D341Med (cell line): ENCODE measurements at regions not wholly inside any gene's neighbourhood (a gene's known extent, or its start where the extent isn't known, plus 50 kb on each side); places are given as distances from the start of the nearest gene placed in this dataset.
"Not testable (repeated sequence)": the region's sequence is repeated elsewhere in the genome, so short reads cannot be mapped to it uniquely, and the experiment has no call there.

Experiments
- DNase-seq: peaks from one replicate; pipeline ENCODE4 v3.0.0; 2012; ENCODE audit warnings: low spot score

DNA sequence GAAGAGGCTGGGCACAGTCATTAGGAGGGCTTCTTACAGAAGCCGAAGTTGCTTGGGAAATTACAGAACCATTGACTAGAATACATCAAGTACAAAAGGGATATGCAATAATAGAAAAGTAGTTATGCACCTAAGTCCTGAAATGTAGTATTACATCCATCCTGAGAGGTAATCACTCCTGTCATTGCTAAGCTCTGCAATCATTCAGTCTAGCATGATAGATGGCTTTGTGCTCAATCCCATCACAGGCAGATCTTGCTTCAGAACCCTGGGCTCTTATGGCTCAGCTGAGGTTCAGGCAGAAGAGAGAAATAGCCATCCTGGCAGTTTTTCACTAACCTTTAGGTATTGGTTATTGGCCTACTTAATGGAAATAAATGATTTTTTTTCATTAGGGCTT is 231.7 kb upstream of the AFF2 start:
- DNase-seq: peak; percentile 17

DNA sequence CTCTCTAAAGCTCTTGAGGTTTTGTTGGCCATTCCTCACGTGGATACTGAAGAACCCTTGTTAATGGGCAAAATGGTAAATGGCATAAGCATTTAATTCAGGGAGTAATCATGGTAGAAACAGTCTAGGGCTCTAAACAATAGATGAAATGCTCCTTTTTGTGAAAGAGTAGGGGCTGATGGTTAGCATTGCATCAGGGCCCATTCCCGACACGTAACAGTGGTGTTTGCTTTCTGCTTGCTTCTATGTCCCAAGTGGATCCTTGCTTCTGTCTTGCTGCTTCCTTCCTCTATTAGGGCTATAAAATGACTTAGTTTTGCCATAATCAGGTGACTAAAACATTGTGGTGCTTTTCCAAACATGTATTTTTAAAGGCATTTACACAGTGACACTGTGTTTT is 230.9 kb upstream of the AFF2 start:
- DNase-seq: no peak

DNA sequence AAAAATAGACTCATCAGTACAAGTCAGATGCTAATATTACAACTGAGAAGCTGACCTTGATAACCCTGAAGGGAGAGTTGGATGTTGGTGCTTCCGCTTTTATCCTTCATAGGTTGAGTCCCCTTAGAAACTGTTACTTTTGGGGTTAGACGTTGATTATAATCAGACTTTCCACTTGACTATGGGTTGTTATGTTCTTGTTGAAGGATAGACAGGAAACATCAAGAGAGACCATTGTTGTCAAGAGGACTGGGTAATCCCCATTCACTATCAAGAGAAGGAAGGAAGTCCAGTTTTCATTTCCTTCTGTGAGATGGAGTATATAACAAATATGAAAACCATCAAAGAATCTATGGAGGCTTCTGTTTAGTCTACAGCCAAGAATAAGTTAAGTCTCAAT is 229.9 kb upstream of the AFF2 start:
- DNase-seq: no peak

DNA sequence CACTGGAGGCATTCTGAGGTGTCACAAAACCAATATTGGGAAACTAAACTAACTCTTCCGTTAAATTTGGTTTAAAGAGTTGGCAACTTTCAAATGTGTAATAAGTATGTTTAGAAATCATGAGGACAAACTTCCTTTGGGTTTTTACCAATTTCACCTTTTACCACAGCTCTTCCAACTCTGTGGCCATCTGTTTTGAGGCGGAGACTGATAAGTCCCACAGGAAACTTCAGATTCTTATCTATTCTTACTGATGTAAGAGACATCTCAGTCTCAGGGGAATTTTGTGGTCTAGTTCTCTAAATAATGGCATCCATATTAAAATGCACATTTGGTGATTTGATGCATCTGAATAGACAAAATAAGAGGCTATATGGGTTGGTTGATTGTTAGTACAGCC is 229.2 kb upstream of the AFF2 start:
- DNase-seq: no peak

DNA sequence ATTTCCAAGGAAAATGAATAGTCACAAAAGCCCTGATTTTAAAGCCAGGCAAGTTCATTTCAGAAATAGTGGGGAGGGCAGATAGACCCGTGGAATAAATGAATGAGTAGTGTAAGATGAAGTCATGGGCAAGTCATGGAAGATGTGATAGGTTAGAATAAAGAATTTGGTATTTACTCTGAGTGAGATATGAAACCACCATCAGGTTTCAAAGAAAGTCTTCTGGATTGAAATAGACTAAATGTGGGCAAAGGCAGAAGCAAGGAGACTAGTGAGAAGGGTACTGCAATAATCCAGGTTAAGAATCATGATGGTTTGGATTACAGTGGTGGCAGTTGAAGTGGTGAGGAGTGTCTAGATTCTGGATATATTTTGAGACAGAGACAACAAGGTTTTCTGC is 218.5 kb upstream of the AFF2 start:
- no peak for DNase-seq

DNA sequence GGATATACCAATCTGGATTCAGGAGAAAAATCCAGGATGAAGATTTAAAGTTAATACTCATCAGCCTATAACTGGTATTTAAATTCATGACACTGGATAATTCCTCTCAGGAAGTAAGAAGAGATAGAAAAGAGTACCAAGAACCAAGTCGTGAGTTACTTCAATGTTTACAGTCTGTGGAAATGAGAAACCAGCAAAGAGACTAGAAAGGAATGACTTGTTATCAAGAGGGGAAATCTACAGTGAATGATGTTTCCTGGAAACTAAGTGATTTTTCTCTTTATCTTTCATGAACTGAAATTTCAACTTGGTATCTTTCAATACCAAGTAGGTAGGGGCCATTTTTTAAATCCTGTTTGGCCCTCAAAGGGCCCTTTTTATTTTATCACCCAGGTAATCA is 217.9 kb upstream of the AFF2 start:
- DNase-seq: no peak

DNA sequence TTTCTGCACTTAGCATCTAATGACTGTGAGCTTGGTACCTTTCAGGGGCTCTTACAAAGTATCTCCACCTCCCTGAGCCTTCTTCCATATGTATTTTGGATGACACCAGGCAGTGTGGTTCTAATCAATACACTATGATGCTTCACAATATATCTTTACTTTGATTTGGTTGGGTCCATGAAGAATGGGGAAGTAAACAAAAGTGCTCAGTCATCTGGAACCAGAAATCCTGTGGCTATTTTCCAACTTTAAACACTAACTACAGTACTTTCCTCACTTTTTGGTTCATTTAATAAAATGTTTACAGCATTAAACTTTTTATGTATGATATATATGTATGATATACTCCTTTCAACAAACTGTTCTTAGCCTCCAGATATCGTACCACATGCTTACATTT is 216.4 kb upstream of the AFF2 start:
- no peak for DNase-seq

DNA sequence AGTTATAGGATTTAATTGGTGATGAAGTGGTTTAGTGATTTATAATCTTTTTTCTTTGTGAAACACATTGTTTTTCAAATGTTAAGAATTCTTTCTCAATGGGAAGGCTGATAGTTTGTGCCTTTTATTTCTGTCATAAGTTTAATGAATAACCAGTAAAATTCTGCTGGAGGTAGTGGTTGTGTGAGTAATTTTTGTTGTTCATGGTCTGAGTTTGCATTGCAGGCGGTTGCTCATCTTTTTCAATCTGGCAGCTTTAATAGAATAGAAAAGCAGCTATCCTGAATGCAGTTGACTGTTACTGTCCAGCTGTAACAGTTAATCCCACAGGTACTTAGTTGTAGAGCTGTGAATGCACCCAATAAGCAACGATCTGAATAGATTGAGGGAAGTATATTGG is 215.6 kb upstream of the AFF2 start:
- no peak for DNase-seq

DNA sequence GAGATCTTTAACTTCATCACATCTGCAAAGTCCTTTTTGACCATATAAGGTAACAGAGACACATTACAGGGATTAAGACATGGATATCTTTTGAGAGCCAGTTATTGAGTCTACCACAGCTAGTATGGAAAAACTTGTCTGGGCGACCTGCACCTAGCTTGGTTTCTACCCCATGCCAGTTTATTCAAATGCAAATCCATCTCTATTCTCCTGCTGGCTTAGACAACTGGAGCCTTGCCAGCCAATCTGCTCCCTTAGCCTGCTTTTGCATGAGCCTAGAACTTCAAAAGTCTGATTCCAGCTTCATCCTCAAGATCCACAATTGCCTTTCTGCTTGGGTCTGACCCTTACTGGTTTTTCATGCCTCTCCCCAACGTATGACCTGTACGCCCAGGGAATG is 212.0 kb upstream of the AFF2 start:
- no peak for DNase-seq

DNA sequence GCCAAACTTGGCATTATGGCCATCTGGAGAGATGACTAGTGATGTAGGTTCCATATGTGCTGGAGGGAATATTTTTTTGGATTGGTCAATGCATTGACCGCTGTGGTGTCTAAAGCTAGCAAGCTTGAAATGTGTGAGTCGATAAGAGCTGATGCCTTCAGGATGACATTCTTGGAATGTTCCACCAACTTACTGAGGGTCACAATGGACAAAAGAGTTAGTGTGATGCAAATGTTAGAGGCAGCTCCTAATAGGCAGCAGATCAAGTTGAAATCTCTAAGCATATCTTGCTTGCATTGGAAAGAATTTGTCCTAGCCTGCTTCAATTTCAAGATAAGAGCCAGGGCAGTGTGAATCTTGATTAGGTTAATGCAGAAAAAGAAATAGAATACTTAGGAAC is 210.4 kb upstream of the AFF2 start:
- no peak for DNase-seq

DNA sequence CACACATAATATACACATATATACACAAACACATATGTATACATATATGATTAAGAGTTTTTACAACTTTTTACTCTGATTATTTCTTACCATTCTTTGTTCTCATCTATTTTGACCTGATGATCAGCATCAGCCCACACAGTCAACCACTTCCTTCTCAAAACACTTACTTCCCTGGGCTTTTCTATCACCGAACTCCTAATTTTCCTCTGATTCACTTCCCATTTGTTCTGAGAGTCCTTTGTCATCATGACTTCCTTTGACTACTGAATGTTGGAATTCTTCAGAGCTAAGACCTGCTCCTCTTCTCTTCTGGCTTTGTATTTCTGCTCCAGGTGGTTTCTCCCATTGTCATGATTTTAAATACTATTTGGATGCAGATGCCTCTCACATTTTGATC is 209.5 kb upstream of the AFF2 start:
- DNase-seq: no peak

DNA sequence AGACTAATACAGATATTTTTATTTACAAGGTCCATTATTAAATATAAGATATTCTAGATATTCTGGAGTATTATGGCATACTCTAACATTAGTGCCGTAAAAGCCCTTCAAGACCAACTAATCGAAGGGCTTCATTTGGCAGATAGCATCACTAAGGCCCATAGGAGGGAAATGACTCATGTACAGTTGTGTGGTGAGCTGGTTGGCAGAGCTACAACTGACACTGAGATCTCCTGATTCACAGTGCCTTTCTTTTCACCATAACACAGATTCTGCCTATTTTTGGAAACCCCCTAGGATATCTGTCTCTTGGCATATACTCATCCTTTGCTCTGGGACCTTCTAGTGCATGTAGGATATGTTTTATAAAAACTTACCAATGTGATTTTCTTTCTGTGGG is 201.7 kb upstream of the AFF2 start:
- no peak for DNase-seq

DNA sequence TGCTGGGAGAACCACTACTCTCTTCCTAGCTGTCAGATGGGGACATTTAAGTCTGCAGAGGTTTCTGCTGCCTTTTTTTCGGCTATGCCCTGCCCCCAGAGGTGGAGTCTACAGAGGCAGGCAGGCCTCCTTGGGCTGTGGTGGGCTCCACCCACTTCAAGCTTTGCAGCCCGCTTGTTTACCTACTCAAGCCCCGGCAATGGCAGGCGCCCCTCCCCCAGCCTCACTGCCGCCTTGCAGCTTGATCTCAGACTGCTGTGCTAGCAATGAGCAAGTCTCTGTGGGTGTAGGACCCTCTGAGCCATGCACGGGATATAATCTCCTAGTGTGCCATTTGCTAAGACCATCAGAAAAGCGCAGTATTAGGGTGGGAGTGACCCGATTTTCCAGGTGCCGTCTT is 195.2 kb upstream of the AFF2 start:
- not testable (repeated sequence) for DNase-seq

DNA sequence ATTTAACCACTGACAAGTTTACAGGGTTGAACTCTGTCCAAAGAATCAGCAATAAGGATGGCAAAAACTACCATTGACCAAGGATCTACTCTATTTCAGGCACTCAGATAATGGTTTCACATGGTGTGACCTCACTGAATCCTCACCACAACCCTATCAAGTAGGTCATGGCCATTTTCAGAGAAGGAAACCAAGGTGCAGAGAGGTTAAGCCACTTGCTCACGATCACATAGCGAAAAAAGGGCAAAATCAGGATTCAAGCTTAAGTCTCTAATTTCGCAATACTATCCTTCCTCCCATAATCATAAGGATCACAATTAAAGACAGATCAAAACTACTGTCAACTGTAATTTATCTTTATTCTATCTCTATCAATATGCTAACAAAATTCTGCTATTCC is 191.0 kb upstream of the AFF2 start:
- DNase-seq: no peak

DNA sequence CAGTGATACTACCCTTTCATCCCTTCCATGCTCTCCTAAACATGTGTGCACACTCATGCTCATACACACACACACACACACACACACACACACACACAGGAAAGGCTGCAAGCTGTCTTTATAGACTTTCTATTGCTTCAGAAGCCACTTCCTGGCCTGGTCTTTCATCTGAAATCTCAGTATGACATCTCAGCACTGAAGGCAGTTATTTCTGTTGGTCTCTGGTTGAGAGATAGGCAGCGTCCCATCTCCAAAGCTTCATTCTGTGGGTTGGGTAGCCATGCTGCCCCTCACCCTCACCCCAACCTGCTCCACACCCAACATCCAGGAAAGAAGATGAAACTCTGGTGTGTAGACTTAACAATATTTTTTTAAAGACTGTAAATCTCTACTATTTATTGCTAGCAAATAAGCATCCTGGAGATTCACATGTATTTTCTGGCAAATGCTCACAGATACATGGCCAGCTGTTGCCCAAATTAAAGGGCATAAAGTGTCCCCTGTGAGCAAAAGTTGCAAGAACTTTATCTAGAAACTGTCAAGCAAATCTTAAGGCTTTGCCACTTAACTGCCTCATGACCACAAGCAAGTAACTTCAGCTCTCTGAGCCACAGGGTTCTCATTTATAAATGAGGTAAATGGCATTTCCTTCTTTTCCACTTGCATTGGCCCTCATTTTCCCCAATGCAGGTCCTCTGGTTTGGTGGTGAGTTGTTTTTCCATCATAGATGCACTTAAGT is 189.8 kb upstream of the AFF2 start:
- DNase-seq: no peak

DNA sequence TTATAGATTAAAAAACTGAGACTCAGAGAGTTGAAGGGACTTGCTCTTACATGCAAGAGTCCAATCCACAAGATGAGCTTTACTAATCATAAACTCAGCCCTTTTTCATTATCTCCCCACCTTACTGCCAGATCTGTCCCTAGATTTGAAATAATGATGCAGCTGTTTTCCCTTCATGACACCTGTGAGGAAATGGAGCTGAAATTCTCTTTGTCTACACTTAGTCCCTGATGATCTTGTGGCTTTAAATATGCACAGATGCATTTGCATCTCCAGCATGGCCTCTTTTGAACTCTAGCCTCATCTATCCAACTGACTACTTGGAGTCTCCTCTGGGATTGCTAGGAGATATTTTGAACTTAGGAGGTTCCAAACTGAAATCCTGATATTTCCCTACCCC is 188.9 kb upstream of the AFF2 start:
- no peak for DNase-seq

DNA sequence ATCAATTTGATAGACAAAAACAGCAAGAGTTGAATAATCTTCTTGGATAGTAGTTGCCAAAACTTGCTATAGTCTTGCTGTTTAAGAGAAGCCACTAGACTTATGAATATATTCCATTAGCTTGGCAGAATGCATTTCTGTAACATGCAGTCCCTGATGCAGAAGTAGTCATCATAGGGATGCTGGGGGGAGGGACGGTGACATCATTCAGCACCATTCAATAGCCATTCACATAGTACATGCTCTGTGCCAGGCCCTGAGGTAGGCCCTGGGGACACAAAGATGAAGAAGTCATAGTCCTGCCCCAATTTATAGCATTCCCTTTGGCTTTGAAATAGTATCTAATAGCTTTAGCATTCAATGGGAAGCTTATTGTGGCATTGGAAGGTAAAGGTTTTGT is 185.5 kb upstream of the AFF2 start:
- DNase-seq: no peak

DNA sequence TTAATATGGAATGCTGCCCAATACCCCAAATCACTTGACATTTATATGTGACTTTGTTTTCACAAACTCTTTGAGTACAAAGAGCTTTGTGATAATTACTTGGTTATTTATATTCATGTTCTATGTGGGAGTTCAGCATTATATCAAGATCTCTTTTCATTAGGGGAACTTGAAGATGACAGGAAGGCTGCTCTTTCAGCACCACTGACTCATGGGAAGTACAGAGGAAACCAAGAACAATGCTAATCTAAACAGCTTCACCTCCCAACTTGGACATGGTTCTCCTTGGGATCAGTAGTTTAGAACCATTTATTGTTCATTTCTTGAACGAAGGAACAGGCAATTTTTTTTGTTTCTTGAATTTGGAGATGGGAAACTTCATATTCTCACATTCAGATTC is 184.0 kb upstream of the AFF2 start:
- no peak for DNase-seq

DNA sequence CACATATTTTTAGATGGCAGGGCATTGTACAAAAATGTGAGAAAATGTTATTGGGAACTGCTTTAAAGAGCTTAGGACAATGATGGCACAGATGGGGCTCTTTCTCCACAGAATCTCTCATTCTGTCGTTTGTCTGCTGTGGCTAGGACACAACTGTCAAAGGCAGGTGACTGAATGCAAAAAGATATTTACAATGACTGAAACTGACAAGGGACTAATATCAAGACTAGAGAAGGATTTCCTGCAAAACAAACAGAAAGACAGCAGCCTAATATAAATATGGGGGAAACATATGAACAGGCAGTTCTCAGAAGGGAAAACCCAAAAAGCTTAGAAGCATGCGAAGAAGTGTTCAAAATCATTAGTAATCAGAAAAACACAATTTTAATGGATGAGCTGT is 177.5 kb upstream of the AFF2 start:
- no peak for DNase-seq

DNA sequence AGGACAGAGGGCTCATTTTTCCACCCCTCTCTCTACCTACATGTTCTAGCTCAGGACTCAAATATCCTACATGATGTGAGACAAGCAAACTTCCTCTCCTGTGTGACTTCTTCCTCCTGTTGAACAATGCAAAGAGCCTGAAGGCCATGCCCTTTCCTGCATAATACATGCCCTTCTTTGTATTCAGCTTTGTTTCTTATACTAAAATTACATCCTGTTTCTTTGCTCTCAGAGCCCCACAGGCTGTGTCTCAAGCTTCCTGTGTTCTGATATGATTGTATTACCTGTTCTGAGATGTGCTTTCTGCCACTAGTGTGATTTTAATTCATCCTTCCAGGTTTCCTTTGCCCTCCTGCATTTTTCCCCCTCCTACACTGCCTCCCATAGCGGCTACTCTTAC is 166.4 kb upstream of the AFF2 start:
- no peak for DNase-seq

DNA sequence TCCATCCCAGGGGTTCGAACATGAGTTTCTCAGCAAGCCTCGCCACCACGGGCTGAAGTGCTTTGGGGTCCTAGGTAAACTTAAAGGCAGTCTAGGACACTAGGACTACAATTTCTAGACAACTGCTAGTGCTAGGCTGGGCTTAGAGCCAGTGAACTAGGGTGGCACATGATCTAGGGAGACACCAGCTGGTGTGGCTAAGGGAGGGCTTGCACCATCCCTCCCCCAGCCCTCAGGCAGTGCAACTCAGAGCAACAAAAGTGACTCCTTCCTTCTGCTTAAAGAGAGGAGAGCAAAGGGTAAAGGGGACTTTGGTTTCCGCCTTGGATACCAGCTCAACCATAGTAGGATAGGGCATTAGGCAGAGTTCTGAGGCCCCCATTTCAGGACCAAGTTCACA is 162.5 kb upstream of the AFF2 start:
- DNase-seq: no peak

DNA sequence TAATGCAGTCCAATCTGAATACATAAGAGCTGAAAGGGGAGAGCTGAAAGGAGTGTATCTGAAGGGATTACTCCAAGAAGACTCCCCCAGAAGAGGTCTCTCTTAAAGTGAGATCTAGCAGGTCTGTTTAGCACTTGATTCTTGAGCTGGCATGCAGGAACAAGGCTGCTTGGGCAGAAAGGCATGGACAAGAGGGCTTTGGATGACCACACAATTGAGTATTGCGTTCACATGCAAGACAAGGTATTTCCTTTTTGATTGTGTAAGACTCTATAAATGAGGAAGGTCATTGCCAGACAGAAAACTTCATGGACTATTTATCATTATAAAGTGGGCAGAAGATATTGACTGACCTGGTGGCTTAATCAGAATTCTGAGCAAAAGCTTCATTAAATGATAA is 145.5 kb upstream of the AFF2 start:
- DNase-seq: no peak

DNA sequence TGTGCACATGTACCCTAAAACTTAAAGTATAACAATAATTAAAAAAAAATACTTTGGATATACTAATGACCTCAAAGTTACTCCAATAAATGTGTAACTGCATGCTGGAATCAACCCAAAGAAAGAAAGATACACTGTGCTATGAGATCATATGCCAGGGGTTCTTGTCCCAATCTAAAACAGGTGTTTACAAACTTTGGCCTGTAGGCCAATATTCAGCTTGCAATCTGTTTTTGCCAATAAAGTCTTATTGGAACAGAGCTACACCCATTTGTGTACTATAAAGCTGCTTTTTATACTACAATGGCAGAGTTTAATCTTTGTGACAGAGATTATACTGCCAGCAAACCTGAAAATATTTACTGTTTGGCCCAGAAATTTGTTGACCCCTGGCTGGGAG is 138.8 kb upstream of the AFF2 start:
- no peak for DNase-seq

DNA sequence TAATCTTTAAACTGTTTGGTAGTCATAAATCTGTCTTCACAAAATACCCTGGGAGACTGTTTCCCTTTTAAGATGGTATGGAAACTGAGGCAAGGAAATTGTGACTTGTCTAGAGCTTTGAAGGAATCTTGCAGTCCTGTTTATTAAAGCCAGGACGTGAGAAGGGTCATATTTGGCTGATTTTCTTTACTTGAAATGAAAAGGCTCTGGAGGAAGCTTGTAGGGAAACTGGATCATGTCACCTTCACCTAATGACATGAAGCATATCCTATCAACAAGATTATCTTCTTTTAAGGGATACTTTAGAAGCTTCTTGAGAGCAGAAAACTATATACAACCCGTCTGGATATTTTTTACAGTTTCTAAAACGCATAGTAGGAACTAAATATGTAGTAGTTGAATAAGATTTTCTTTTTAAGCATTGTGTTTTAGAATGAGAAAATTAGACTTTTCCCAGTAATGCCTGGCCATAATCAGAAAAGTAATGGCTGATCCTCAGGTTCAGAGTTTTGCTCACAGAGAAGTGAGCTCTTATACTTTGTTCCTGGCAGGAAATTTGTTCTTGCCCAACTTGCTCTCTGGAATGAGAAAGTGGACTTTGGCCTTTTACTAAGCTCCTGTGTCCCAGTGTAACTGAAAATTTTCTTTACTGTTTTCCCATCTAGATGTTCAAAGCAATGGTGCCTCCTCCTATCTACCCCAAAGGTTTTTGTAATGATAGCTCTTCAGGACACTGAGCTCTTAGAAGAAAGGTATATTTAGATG is 136.8 kb upstream of the AFF2 start:
- DNase-seq: no peak
